HL-60 (cell line): ENCODE measurements at regions not wholly inside any gene's neighbourhood (a gene's known extent, or its start where the extent isn't known, plus 50 kb on each side); places are given as distances from the start of the nearest gene placed in this dataset.

Experiments
- DNase-seq, 2 experiments: peaks; one replicate each; pipeline ENCODE4 v3.0.0-alpha.2; 2010 to 2020; ENCODE audit warnings: low read depth in 1 of 2, low spot score in 1 of 2
- H3K27ac ChIP-seq: fragments of 250-450 bp; sonication (Bioruptor Pico); replicated peaks from 2 replicates; pipeline ENCODE4 v1.5.1; 2020; ENCODE audit warnings: mild to moderate bottlenecking, moderate library complexity
- H3K27me3 ChIP-seq: fragments of 250-450 bp; sonication (Bioruptor Pico); 2 replicates; pipeline ENCODE4 v1.5.1; 2021; ENCODE audit warnings: mild to moderate bottlenecking, moderate library complexity; ENCODE audit not compliant: insufficient read depth, poor library complexity, severe bottlenecking
- H3K4me3 ChIP-seq: replicated peaks from 2 replicates; pipeline ENCODE4 v1.5.1; 2011; ENCODE audit warnings: mild to moderate bottlenecking, control low read depth, low read length; ENCODE audit not compliant: insufficient read depth
- CTCF ChIP-seq: IDR thresholded peaks from one replicate; pipeline ENCODE4 v1.5.1; 2011; ENCODE audit warnings: low read length, control low read depth, inconsistent platforms; ENCODE audit not compliant: insufficient read depth
- GABPA ChIP-seq: IDR thresholded peaks from 2 replicates; pipeline ENCODE4 v1.6.1; 2012; ENCODE audit warnings: low read depth
- POLR2AphosphoS5 ChIP-seq: IDR thresholded peaks from 2 replicates; pipeline ENCODE4 v1.6.1; 2012; ENCODE audit warnings: low read depth
- REST ChIP-seq: IDR thresholded peaks from 2 replicates; pipeline ENCODE4 v1.6.1; 2012; ENCODE audit warnings: low read depth; ENCODE audit not compliant: insufficient replicate concordance
- SPI1 ChIP-seq: IDR thresholded peaks from 2 replicates; pipeline ENCODE4 v1.6.1; 2012; ENCODE audit warnings: low read depth, mild to moderate bottlenecking, borderline replicate concordance

GRCh38 chr6:63403725-63404124 lies 83.9 kb upstream of the LGSN start:
- Histone ChIP-seq H3K4me3 (no peak overlapping the region), H3K27me3 (no peaks in the 10 kb centered on the region), H3K27ac (no peak overlapping the region)
- DNase-seq: no peak
- TF ChIP-seq REST (no peak), CTCF (no peak), GABPA (no peak), POLR2AphosphoS5 (no peak), SPI1 (no peak)

- no peaks in the 10 kb centered on the region for H3K27me3 ChIP-seq
- no peak overlapping the region for H3K4me3 ChIP-seq
- DNase-seq: no peak
- no peak overlapping the region for H3K27ac ChIP-seq
- TF ChIP-seq SPI1 (no peak), REST (no peak), POLR2AphosphoS5 (no peak), CTCF (no peak), GABPA (no peak)
These were observed 90.9 kb upstream of the LGSN start for GRCh38 chr6:63410435-63411426.

- no peak overlapping the region for H3K27ac ChIP-seq
- no peak overlapping the region for H3K4me3 ChIP-seq
- peak in 1 of 2 experiments; percentile 55 for DNase-seq
- H3K27me3 ChIP-seq: no peaks in the 10 kb centered on the region
- TF ChIP-seq CTCF (no peak), SPI1 (peak; percentile 95)
These were observed 95.5 kb upstream of the LGSN start for GRCh38 chr6:63415286-63415685.
